ENCODE measurements at regions not wholly inside any gene's neighbourhood (a gene's known extent, or its start where the extent isn't known, plus 50 kb on each side); places are given as distances from the start of the nearest gene placed in this dataset.

GRCh38 chr5:133899506-133899905 is 68.9 kb downstream of the C5orf15 start:
- no peak for DNase-seq (ENCODE audit: insufficient read length, low spot score, missing footprints)
- Histone ChIP-seq H3K9me3 (ENCODE audit: low read depth, low read length) (no peaks in the 10 kb centered on the region), H3K36me3 (ENCODE audit: insufficient read depth, low read length) (no peaks in the 10 kb centered on the region), H4K20me1 (ENCODE audit: insufficient read depth, low read length) (no peaks in the 10 kb centered on the region), H2AFZ (ENCODE audit: low read length) (no peak overlapping the region), H3K27me3 (ENCODE audit: insufficient read depth, low read length) (peaks cover 5% of the 10 kb centered on the region), H3K79me2 (ENCODE audit: insufficient read depth, low read length) (no peaks in the 10 kb centered on the region), H3K27ac (ENCODE audit: low read depth, low read length) (no peak overlapping the region), H3K4me1 (ENCODE audit: insufficient read depth, low read length) (no peaks in the 10 kb centered on the region), H3K4me3 (ENCODE audit: insufficient read depth, low read length) (no peak overlapping the region), H3K4me2 (ENCODE audit: insufficient read depth, low read length) (no peak overlapping the region)
- TF ChIP-seq, protein P1, sequence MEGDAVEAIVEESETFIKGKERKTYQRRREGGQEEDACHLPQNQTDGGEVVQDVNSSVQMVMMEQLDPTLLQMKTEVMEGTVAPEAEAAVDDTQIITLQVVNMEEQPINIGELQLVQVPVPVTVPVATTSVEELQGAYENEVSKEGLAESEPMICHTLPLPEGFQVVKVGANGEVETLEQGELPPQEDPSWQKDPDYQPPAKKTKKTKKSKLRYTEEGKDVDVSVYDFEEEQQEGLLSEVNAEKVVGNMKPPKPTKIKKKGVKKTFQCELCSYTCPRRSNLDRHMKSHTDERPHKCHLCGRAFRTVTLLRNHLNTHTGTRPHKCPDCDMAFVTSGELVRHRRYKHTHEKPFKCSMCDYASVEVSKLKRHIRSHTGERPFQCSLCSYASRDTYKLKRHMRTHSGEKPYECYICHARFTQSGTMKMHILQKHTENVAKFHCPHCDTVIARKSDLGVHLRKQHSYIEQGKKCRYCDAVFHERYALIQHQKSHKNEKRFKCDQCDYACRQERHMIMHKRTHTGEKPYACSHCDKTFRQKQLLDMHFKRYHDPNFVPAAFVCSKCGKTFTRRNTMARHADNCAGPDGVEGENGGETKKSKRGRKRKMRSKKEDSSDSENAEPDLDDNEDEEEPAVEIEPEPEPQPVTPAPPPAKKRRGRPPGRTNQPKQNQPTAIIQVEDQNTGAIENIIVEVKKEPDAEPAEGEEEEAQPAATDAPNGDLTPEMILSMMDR (IDR thresholded peaks at IDR 0.05; ENCODE audit: extremely low read depth, low read depth, low read length): no peak

- no peaks in the 10 kb centered on the region for H3K36me3 ChIP-seq (ENCODE audit: insufficient read depth, low read length)
- H3K9me3 ChIP-seq (ENCODE audit: low read depth, low read length): no peaks in the 10 kb centered on the region
- H2AFZ ChIP-seq (ENCODE audit: low read length): no peak overlapping the region
- peaks cover 5% of the 10 kb centered on the region for H3K27me3 ChIP-seq (ENCODE audit: insufficient read depth, low read length)
- H4K20me1 ChIP-seq (ENCODE audit: insufficient read depth, low read length): no peaks in the 10 kb centered on the region
- TF ChIP-seq, protein P1 (IDR thresholded peaks at IDR 0.05; ENCODE audit: extremely low read depth, low read depth, low read length): no peak
- H3K79me2 ChIP-seq (ENCODE audit: insufficient read depth, low read length): no peaks in the 10 kb centered on the region
- DNase-seq (ENCODE audit: insufficient read length, low spot score, missing footprints): no peak
- H3K4me3 ChIP-seq (ENCODE audit: insufficient read depth, low read length): no peak overlapping the region
- H3K4me1 ChIP-seq (ENCODE audit: insufficient read depth, low read length): no peaks in the 10 kb centered on the region
- H3K4me2 ChIP-seq (ENCODE audit: insufficient read depth, low read length): no peak overlapping the region
- no peak overlapping the region for H3K27ac ChIP-seq (ENCODE audit: low read depth, low read length)
Observed at GRCh38 chr5:133898440-133898839, 70.0 kb downstream of the C5orf15 start.

DNA sequence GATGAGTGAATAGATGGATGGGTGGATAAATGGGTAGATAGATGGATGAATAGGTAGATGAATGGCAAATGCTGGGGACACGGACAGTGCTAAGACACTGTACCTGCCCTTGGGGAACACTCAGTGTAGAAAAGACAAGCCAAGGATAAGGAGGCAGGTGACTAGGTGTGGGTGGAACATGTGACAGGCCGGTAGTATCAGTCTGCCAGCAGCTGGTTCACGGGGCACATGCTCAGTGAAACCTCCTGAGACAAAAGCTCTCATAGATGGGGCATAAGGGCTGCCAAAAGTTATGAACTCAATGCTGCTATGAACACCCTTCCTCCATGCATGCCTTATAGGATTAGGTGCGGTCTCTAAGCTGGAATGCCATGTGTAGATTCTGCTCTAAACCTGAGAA is 71.0 kb downstream of the C5orf15 start:
- DNase-seq (ENCODE audit: insufficient read length, low spot score, missing footprints): no peak
- H4K20me1 ChIP-seq (ENCODE audit: insufficient read depth, low read length): no peaks in the 10 kb centered on the region
- no peak overlapping the region for H3K27ac ChIP-seq (ENCODE audit: low read depth, low read length)
- no peak overlapping the region for H2AFZ ChIP-seq (ENCODE audit: low read length)
- no peaks in the 10 kb centered on the region for H3K9me3 ChIP-seq (ENCODE audit: low read depth, low read length)
- H3K27me3 ChIP-seq (ENCODE audit: insufficient read depth, low read length): peaks cover 5% of the 10 kb centered on the region
- TF ChIP-seq, protein P1 (IDR thresholded peaks at IDR 0.05; ENCODE audit: extremely low read depth, low read depth, low read length): no peak
- H3K79me2 ChIP-seq (ENCODE audit: insufficient read depth, low read length): no peaks in the 10 kb centered on the region
- H3K4me3 ChIP-seq (ENCODE audit: insufficient read depth, low read length): no peak overlapping the region
- no peaks in the 10 kb centered on the region for H3K4me1 ChIP-seq (ENCODE audit: insufficient read depth, low read length)
- H3K4me2 ChIP-seq (ENCODE audit: insufficient read depth, low read length): no peak overlapping the region
- no peaks in the 10 kb centered on the region for H3K36me3 ChIP-seq (ENCODE audit: insufficient read depth, low read length)

DNA sequence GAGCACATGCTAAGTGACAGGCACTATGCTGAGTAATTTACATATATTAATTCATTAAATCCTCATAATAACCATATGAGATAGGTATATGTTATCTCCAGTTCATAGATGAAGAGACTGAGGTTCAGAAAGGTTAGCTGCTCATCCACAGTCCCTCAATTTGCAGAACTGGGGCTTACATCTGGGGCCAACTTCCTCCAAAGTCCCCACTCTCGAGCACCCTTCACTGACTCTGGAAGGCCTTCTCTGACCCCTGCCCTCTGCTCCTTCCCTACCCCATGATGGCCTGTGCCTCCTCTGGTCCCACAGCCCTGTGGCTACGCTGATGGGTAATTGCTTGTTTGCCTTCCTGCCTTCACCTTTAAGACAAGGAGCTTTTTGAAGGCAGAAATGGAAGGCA is 71.6 kb downstream of the C5orf15 start:
- peaks cover 5% of the 10 kb centered on the region for H3K27me3 ChIP-seq (ENCODE audit: insufficient read depth, low read length)
- no peaks in the 10 kb centered on the region for H3K36me3 ChIP-seq (ENCODE audit: insufficient read depth, low read length)
- H3K4me3 ChIP-seq (ENCODE audit: insufficient read depth, low read length): no peak overlapping the region
- no peaks in the 10 kb centered on the region for H4K20me1 ChIP-seq (ENCODE audit: insufficient read depth, low read length)
- DNase-seq (ENCODE audit: insufficient read length, low spot score, missing footprints): no peak
- H3K4me1 ChIP-seq (ENCODE audit: insufficient read depth, low read length): no peaks in the 10 kb centered on the region
- H2AFZ ChIP-seq (ENCODE audit: low read length): no peak overlapping the region
- no peak overlapping the region for H3K4me2 ChIP-seq (ENCODE audit: insufficient read depth, low read length)
- TF ChIP-seq, protein P1 (IDR thresholded peaks at IDR 0.05; ENCODE audit: extremely low read depth, low read depth, low read length): no peak
- no peaks in the 10 kb centered on the region for H3K79me2 ChIP-seq (ENCODE audit: insufficient read depth, low read length)
- no peaks in the 10 kb centered on the region for H3K9me3 ChIP-seq (ENCODE audit: low read depth, low read length)
- no peak overlapping the region for H3K27ac ChIP-seq (ENCODE audit: low read depth, low read length)
